A673 (cell line): ENCODE measurements at regions not wholly inside any gene's neighbourhood (a gene's known extent, or its start where the extent isn't known, plus 50 kb on each side); places are given as distances from the start of the nearest gene placed in this dataset.

Experiments used
- BruUV-seq: library from RNA; stranded (reverse); fragments of 400-500 nt; replicated peaks from 2 replicates; lab custom pipeline; 2021; lab: Mats Ljungman, UMichigan
- CTCF ChIA-PET: fragments of 300-600 bp; sonication (Branson Sonifier 250); formaldehyde crosslinking; loops from one replicate; lab custom pipeline; 2022; ENCODE audit warnings: antibody characterized with exemption; lab: Charles Lee
- POLR2A ChIA-PET: fragments of 300-600 bp; sonication (Branson Sonifier 250); formaldehyde crosslinking; loops from one replicate; lab custom pipeline; 2022; ENCODE audit warnings: antibody characterized with exemption; ENCODE audit not compliant: low non-redundant PET; lab: Charles Lee
- DNase-seq: peaks from one replicate; pipeline ENCODE4 v3.0.0-alpha.2; 2015; ENCODE audit warnings: low spot score
- H3K27ac ChIP-seq: fragments of 200-600 bp; sonication (generic); 2 replicates; pipeline ENCODE4 v1.5.1; 2016; ENCODE audit warnings: mixed run types, low read depth, mild to moderate bottlenecking, mixed read lengths, antibody characterized with exemption, low read length; ENCODE audit not compliant: poor library complexity, severe bottlenecking
- H3K27me3 ChIP-seq: fragments of 200-600 bp; sonication (generic); replicated peaks from 2 replicates; pipeline ENCODE4 v1.6.1; 2017; ENCODE audit warnings: mixed run types, low read depth, mild to moderate bottlenecking, mixed read lengths, antibody characterized with exemption, low read length; ENCODE audit not compliant: insufficient read depth, poor library complexity
- H3K36me3 ChIP-seq: fragments of 200-600 bp; sonication (generic); 2 replicates; pipeline ENCODE4 v1.6.1; 2016; ENCODE audit warnings: mixed run types, mild to moderate bottlenecking, mixed read lengths, antibody characterized with exemption, low read length; ENCODE audit not compliant: insufficient read depth, poor library complexity, severe bottlenecking
- H3K4me1 ChIP-seq: fragments of 200-600 bp; sonication (generic); 2 replicates; pipeline ENCODE4 v1.6.1; 2017; ENCODE audit warnings: mixed run types, mild to moderate bottlenecking, mixed read lengths, antibody characterized with exemption, low read length; ENCODE audit not compliant: insufficient read depth, poor library complexity, severe bottlenecking
- H3K4me3 ChIP-seq: fragments of 200-600 bp; sonication (generic); 2 replicates; pipeline ENCODE4 v1.5.1; 2016; ENCODE audit warnings: low read depth, mixed run types, mild to moderate bottlenecking, mixed read lengths, low read length; ENCODE audit not compliant: poor library complexity, severe bottlenecking
- H3K9me3 ChIP-seq: fragments of 200-600 bp; sonication (generic); 2 replicates; pipeline ENCODE4 v1.6.1; 2016; ENCODE audit warnings: mixed run types, low read depth, mild to moderate bottlenecking, mixed read lengths, antibody characterized with exemption, low read length; ENCODE audit not compliant: poor library complexity, severe bottlenecking
- CTCF ChIP-seq: fragments of 300-800, 200-600 bp; sonication (generic); conservative IDR thresholded peaks from 2 replicates; pipeline ENCODE4 v1.5.1; 2017; ENCODE audit warnings: low read depth, mild to moderate bottlenecking, antibody characterized with exemption, low read length, moderate library complexity, mixed read lengths
- EZH2 ChIP-seq: fragments of 200-600 bp; sonication (generic); IDR thresholded peaks from 2 replicates; pipeline ENCODE4 v1.6.1; 2017; ENCODE audit warnings: borderline replicate concordance, low read depth, mild to moderate bottlenecking, mixed read lengths, antibody characterized with exemption, low read length; ENCODE audit not compliant: poor library complexity, severe bottlenecking
- intact Hi-C: fragments of 100-400 bp; cut with micrococcal nuclease; formaldehyde crosslinking; loops from one replicate; pipeline ENCODE4 v1.10.0; 2022; ENCODE audit not compliant: unreplicated experiment

- POLR2A ChIA-PET = no interaction called here
- H3K9me3 ChIP-seq = no peaks in the 10 kb centered on the region
- CTCF ChIA-PET = no interaction called here
- no peaks in the 10 kb centered on the region for H3K36me3 ChIP-seq
- H3K4me3 ChIP-seq = no peak overlapping the region
- no TSS peak for BruUV-seq
- H3K27me3 ChIP-seq = no peaks in the 10 kb centered on the region
- intact Hi-C loops = no loop called here
- no peak for DNase-seq
- H3K27ac ChIP-seq = no peak overlapping the region
- TF ChIP-seq CTCF = no peak
- TF ChIP-seq EZH2 = no peak
- no peaks in the 10 kb centered on the region for H3K4me1 ChIP-seq
Observed at GRCh38 chr12:60834806-60835205, 1239.0 kb downstream of the SLC16A7 start.

- Histone ChIP-seq H3K36me3 (no peaks in the 10 kb centered on the region), H3K27ac (no peak overlapping the region), H3K27me3 (no peaks in the 10 kb centered on the region), H3K4me1 (no peaks in the 10 kb centered on the region), H3K9me3 (no peaks in the 10 kb centered on the region), H3K4me3 (no peak overlapping the region)
- no peak for DNase-seq
- POLR2A ChIA-PET = no interaction called here
- intact Hi-C loops = no loop called here
- CTCF ChIA-PET = no interaction called here
- TF ChIP-seq EZH2 (no peak), CTCF (no peak)
- BruUV-seq = no TSS peak
Observed at GRCh38 chr12:60836651-60837050, 1240.8 kb downstream of the SLC16A7 start.

GRCh38 chr12:60842181-60842580 lies 1246.4 kb downstream of the SLC16A7 start:
- Histone ChIP-seq H3K27me3 (no peaks in the 10 kb centered on the region), H3K4me3 (no peak overlapping the region), H3K36me3 (no peaks in the 10 kb centered on the region), H3K4me1 (no peaks in the 10 kb centered on the region), H3K27ac (no peak overlapping the region), H3K9me3 (no peaks in the 10 kb centered on the region)
- ChIA-PET POLR2A (no interaction called here), CTCF (no interaction called here)
- no peak for DNase-seq
- intact Hi-C loops = no loop called here
- TF ChIP-seq CTCF (no peak), EZH2 (no peak)
- no TSS peak for BruUV-seq
